ENCODE measurements at regions not wholly inside any gene's neighbourhood (a gene's known extent, or its start where the extent isn't known, plus 50 kb on each side); places are given as distances from the start of the nearest gene placed in this dataset.

- no peak for DNase-seq
- H3K4me2 ChIP-seq (ENCODE audit: low read depth, low read length) = no peak overlapping the region
- H3K9ac ChIP-seq (ENCODE audit: low read length) = no peak overlapping the region
- no peaks in the 10 kb centered on the region for H3F3A ChIP-seq (ENCODE audit: insufficient read depth, low read length)
- H4K20me1 ChIP-seq (ENCODE audit: insufficient read depth, low read length) = no peaks in the 10 kb centered on the region
- no peaks in the 10 kb centered on the region for H3K36me3 ChIP-seq (replicated peaks; ENCODE audit: insufficient read depth, low read length)
- H2AFZ ChIP-seq (ENCODE audit: low read length) = no peak overlapping the region
- no peak for TF ChIP-seq CTCF (IDR thresholded peaks at IDR 0.05; ENCODE audit: low read length)
- no peak for TF ChIP-seq EZH2 (optimal IDR thresholded peaks at IDR 0.05; ENCODE audit: low read depth, low read length)
- no peak for TF ChIP-seq EZH2phosphoT487 (IDR thresholded peaks at IDR 0.05; ENCODE audit: low read length)
- no peaks in the 10 kb centered on the region for H3K9me2 ChIP-seq (replicated peaks; ENCODE audit: insufficient read depth, low read length)
- no peaks in the 10 kb centered on the region for H3K4me1 ChIP-seq (ENCODE audit: low read length)
- no peak overlapping the region for H3K4me3 ChIP-seq (ENCODE audit: low read length)
- no peaks in the 10 kb centered on the region for H3K9me3 ChIP-seq (replicated peaks; ENCODE audit: insufficient read depth, low read length)
- H3K27ac ChIP-seq (ENCODE audit: low read length) = no peak overlapping the region
- H3K27me3 ChIP-seq (replicated peaks; ENCODE audit: insufficient read depth, low read length) = no peaks in the 10 kb centered on the region
- no peaks in the 10 kb centered on the region for H3K79me2 ChIP-seq (ENCODE audit: low read length)
Measured at GRCh38 chr2:56531668-56532420, 348.1 kb downstream of the CCDC85A start.

GRCh38 chr2:56534321-56534720 lies 350.5 kb downstream of the CCDC85A start:
- DNase-seq = no peak

GRCh38 chr2:56537756-56538155 lies 354.0 kb downstream of the CCDC85A start:
- DNase-seq = no peak
- H3K36me3 ChIP-seq (replicated peaks; ENCODE audit: insufficient read depth, low read length) = no peaks in the 10 kb centered on the region
- H3K4me2 ChIP-seq (ENCODE audit: low read depth, low read length) = no peak overlapping the region
- H3K4me1 ChIP-seq (ENCODE audit: low read length) = no peaks in the 10 kb centered on the region
- TF ChIP-seq EZH2phosphoT487 (IDR thresholded peaks at IDR 0.05; ENCODE audit: low read length) (no peak), EZH2 (optimal IDR thresholded peaks at IDR 0.05; ENCODE audit: low read depth, low read length) (no peak), CTCF (IDR thresholded peaks at IDR 0.05; ENCODE audit: low read length) (no peak)
- no peaks in the 10 kb centered on the region for H3K27me3 ChIP-seq (replicated peaks; ENCODE audit: insufficient read depth, low read length)
- H3K4me3 ChIP-seq (ENCODE audit: low read length) = no peak overlapping the region
- H3F3A ChIP-seq (ENCODE audit: insufficient read depth, low read length) = no peaks in the 10 kb centered on the region
- no peaks in the 10 kb centered on the region for H3K9me2 ChIP-seq (replicated peaks; ENCODE audit: insufficient read depth, low read length)
- no peak overlapping the region for H3K9ac ChIP-seq (ENCODE audit: low read length)
- no peaks in the 10 kb centered on the region for H4K20me1 ChIP-seq (ENCODE audit: insufficient read depth, low read length)
- H3K9me3 ChIP-seq (replicated peaks; ENCODE audit: insufficient read depth, low read length) = no peaks in the 10 kb centered on the region
- H2AFZ ChIP-seq (ENCODE audit: low read length) = no peak overlapping the region
- H3K27ac ChIP-seq (ENCODE audit: low read length) = no peak overlapping the region
- no peaks in the 10 kb centered on the region for H3K79me2 ChIP-seq (ENCODE audit: low read length)

More at GRCh38 chr2:56534321-56534720, 350.5 kb downstream of the CCDC85A start:
- H3K4me2 ChIP-seq (ENCODE audit: low read depth, low read length) = no peak overlapping the region
- H3K9ac ChIP-seq (ENCODE audit: low read length) = no peak overlapping the region
- H3K27ac ChIP-seq (ENCODE audit: low read length) = no peak overlapping the region
- no peaks in the 10 kb centered on the region for H3K36me3 ChIP-seq (replicated peaks; ENCODE audit: insufficient read depth, low read length)
- no peaks in the 10 kb centered on the region for H3K79me2 ChIP-seq (ENCODE audit: low read length)
- no peaks in the 10 kb centered on the region for H3K9me3 ChIP-seq (replicated peaks; ENCODE audit: insufficient read depth, low read length)
- no peaks in the 10 kb centered on the region for H3K27me3 ChIP-seq (replicated peaks; ENCODE audit: insufficient read depth, low read length)
- no peak for TF ChIP-seq CTCF (IDR thresholded peaks at IDR 0.05; ENCODE audit: low read length)
- TF ChIP-seq EZH2phosphoT487 (IDR thresholded peaks at IDR 0.05; ENCODE audit: low read length) = no peak
- no peak for TF ChIP-seq EZH2 (optimal IDR thresholded peaks at IDR 0.05; ENCODE audit: low read depth, low read length)
- no peaks in the 10 kb centered on the region for H3K4me1 ChIP-seq (ENCODE audit: low read length)
- H2AFZ ChIP-seq (ENCODE audit: low read length) = no peak overlapping the region
- H3K9me2 ChIP-seq (replicated peaks; ENCODE audit: insufficient read depth, low read length) = no peaks in the 10 kb centered on the region
- H3K4me3 ChIP-seq (ENCODE audit: low read length) = no peak overlapping the region
- no peaks in the 10 kb centered on the region for H3F3A ChIP-seq (ENCODE audit: insufficient read depth, low read length)
- H4K20me1 ChIP-seq (ENCODE audit: insufficient read depth, low read length) = no peaks in the 10 kb centered on the region
